ENCODE measurements at regions not wholly inside any gene's neighbourhood (a gene's known extent, or its start where the extent isn't known, plus 50 kb on each side); places are given as distances from the start of the nearest gene placed in this dataset.

DNA sequence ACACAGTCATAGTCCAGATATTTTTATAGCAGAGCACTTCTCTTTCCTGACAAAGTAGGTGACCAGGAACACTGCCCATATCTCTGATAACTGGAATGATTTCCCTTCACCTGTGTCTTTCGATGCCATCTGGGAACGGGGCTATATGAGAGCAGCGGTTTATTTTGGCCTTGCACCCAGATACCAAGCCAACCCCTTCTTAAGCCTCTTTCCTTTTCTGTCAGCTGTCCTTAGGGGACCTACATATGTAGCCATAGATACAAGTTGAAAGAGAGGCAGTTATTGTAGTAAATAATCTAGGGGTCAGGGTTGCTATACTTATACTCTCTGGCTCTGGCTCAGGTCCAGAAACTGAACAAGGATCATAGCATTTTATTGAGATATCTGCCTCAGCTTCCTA lies 128.8 kb downstream of the NHLRC3 start:
- no peak for DNase-seq

DNA sequence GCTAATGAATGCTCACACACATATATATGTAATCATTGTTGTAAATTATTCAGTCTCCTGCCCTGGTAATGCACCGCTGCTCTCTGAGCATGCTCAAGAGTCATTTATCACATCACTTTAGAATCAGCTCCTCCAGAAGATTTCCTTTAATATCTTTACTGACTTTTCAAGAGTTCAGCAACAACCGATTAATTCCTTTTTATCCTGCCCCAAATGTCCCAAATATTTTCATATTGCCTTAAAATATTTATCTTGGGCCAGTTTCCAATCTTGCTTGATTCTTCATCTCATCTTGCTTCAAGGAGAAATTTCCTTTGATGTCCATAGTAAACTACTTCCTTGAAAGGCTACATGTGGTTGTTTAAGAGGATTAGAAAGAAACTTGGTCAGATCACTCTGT lies 132.5 kb downstream of the NHLRC3 start:
- DNase-seq = no peak

DNA sequence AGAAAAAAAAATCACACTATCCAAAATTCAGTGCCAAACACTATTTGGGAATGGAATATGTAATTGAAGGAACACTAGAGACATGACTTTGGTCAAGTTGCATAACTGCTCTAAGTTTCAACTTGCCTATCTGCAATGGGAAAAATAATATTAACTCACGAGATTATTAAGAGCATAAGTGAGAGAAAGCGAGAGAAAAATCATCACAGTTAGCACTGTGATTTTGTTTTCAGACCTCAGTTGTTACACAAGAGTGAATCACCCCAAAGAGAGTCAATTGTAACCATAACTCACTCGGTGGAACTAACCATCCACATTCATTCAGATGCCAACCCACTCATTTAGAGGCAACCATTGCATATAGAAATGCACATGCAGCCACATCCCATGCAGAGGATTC lies 147.1 kb downstream of the NHLRC3 start:
- no peak for DNase-seq

DNA sequence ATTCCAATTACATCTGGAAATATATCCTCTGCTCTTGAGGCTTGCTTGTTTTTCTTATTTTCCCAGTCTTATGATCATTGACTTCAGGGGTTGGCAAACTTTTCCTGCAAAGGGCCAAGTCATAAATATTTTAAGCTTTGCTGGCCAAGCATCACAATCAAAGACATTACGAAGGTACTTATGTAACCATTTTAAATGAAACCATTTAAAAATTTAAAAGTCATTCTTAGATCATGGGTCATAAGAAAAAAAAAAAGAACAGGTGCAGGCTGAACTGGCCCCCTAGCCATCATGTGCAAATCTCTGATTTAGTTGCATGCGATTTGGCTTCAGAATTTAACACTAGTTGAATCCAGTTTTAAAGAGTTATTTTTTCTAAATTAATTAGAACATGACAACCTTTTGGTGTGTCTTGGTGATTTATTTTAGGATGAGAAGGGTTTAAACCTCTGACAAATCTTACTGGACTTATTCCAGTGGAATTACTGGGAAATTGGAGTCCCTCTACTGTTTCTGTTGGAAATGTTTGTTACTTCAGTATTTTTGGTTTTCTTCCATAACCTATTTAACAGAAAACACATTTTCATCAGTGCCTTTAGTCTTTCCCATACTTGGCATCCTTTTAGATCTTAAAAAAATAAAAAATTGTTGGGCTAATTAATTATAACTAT lies 148.1 kb downstream of the NHLRC3 start:
- no peak for DNase-seq

DNA sequence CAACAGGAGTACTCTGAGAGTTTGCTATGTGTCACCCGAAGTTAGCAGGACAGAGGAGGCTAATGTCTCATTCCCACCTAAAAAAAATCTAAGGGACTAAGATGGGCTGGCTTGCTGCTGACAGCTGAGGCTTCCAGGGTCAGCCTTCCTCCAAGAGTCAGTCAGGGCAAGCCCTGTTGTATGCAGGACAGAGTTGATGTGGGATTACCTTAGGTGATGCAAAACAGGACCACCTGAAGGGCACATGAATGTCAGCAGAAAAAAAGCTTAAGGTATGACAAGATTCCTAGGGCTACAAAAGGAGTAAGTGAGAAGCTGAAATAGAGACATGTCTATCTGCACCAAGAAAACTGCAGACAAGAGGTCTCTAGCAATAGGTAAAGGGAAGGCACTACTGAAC lies 151.5 kb downstream of the NHLRC3 start:
- DNase-seq = no peak

DNA sequence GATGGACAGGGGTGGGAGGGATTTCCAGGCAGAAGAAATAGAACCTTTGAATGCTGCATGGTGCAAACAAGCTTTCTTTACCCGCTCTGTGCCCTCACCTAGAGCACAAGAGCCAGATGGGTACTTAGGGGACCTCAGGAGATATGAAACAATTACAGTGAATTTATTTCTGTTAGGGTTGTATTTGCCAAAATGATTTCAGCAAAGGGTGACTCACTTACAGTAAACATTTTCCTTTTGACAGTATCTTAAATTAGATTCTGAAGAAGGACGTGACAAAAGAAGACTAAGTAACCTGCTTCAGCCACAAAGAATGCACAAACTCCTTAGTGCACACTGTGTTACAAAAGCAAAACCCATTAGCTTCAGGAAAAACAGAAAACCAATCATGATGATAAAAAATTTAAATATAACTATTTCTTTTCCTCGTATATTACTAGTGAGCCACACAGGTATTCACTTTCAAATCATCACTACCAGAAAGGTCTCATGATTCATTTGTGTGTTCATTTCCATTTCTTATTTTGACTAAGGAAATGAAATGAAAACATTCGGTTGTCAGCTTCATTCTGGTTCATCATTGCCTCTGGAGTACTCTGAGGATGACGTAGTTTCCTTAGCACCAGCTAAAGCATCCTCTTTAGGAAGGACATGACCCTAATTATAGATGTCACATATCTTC lies 158.8 kb downstream of the NHLRC3 start:
- DNase-seq = no peak

DNA sequence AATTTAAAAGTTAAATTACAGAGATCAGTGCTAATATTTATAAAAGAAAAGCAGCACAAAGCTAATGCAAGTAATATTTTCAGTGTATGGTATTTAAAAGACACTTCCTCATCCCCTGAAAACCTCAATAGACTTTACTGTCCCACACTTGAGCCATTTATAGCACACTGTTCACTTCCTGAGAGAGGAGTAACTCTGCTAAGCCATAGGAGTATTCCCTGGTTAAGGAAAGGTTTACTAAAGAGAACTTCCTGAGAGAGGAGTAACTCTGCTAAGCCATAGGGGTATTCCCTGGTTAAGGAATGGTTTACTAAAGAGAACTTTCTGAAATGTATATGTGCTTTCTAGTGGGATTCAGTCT lies 159.4 kb downstream of the NHLRC3 start:
- no peak for DNase-seq

DNA sequence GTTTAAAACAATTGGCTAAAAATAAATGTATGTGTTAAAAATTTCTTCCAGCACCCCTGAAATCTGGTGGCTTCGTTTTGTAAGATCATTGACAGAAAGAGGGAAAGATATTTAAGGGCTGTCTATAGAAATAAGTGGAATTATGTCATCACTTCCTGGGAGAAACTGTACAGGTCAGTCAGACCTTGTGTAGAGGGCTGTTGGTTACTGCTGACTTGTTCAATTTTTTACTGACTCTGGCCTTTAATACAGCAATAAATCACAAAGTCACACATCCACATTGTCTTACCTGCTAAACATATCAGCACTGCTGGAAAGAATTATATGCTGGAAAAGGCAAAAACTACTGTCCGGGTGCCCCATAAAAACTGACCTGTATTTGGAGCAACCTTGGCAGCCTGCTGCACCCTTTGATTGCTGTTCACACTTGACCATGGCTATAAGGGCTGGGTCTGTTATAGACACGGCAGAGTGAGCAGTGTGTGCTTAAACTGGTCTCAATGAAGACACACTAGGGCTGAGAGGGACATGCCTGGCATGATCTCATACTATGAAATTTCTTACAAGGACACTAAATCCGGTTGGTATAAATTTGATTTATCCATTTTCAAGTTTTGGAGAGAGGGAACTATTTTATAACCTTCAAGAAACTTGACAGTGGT lies 162.1 kb downstream of the NHLRC3 start:
- no peak for DNase-seq

DNA sequence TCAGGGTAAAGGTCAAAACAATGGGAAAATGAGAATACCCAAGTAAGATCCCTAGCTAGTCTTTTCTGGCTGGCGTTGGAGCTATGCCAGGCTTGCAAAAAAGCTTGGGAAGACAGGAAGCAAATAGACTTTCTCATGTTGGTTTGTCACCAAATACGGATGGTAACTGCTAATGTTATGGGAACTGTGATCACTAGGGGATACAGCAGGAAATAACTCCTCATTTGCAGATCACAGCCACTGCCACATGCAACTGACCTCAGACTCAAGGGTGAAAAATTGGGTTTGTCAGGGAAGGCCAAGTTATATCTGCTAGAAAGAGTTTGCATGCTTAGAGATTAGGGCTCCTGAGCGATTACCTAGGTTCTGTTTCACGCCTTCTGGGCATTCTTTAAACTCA lies 162.9 kb downstream of the NHLRC3 start:
- no peak for DNase-seq

DNA sequence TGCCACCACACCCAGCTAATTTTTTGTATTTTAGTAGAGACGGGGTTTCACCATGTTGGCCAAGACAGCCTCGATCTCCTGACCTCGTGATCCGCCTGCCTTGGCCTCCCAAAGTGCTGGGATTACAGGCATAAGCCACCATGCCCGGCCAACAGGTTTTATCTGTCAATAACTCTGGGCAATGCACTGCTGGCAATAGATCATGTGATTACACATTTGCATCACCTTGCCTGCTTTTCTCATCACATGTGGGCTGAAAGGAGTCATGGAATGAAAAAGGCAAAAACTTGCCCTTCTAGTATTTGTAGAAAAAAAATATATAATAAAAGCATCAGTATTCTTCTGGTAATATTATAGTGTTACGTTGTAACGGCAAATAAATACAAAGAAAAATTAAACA lies 164.5 kb downstream of the NHLRC3 start:
- DNase-seq = no peak

DNA sequence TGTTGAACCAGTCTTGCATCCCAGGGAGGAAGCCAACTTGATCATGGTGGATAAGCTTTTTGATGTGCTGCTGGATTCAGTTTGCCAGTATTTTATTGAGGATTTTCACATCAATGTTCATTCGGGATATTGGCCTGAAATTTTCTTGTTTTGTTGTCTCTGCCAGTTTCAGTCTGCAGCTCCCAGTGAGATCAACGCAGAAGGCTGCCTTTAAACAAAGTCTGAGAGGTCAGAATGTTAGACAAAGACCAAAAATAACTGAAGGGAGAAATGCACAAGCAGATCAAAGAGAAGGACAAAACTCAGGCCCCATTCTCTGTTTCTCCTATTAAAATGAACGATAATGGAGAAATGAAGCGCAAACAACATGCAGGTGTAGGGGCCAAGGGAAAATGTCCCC lies 170.4 kb downstream of the NHLRC3 start:
- DNase-seq = no peak

DNA sequence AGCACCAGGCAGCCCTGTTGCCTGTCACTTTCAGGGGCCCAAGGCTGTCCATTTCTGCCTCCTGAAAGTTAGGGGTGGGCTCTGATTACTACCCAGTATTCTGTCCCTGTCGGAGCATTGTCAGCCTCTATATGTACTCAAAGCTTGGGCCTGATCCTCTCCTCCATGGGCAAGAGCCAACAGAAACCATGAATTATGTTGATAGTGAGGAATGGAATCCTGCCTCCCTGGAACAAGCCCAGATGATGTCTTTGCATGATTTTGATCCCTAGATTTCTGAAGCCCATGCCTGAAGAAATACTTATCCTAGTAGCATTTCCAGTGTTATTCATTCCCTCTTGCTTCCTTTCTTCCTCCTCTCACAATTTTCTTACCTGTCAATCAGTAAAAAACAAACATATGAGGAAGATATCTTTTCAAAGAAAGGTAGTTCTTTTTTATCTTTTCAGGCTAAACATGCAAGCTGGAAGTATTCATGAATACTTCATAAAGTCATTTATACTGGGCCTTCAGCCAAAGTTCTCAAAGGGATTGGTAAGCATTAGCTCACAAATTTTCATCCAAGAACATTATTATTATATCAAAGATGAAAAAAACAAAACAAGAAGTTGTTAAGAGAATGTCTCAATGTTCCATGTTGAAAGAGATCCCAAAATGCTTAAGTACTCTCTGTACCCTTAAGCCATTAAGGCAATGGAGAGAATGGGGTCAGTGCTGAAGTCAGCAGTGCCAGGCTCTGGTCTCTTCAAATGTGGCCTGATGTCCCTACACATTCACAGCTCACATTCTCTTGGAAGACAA lies 171.7 kb downstream of the NHLRC3 start:
- no peak for DNase-seq

DNA sequence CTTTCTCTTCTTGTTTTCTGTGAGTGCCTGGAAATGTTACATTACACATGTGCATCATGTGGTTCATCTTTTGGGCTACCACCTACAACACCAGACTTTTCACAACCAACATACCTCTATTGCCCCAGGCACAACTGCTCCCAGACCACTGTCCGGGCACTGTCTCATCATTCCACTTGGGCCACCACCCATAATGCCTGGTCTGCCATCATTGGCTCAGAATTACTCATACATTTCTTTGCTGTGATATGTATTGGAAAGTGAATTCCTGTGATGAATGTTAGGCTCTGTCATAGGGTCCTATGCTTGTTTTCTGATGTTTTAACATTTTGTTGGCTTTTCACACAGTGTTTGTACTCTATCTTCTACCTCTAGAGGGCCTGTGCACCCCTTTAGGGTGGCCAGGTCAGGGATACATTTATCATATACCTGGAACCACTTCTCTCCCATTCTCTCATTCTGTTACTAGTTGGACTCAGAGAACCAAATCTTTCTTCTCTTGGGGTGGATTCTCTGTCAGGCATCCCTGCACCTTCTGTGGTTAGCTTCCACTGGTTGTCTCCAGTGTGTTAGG lies 172.8 kb downstream of the NHLRC3 start:
- DNase-seq = no peak

DNA sequence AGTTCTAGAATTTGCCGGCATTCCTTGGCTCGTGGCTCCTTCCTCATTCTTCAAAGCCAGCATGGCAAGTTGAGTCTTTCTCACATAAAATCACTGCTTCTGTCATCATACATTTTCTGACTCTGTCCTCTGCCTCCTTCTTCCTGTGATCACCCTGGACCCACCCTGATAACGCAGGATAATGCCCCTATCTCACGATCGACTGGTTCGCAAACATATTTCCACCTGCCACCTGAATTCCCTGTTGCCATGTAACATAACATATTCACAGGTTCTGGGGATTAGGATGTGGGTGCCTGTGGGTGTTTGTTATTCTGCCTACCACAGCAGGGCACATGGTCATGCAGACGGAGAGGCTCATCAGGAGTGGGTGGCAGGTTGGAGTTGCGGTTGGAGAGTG lies 177.7 kb downstream of the NHLRC3 start:
- DNase-seq = no peak

DNA sequence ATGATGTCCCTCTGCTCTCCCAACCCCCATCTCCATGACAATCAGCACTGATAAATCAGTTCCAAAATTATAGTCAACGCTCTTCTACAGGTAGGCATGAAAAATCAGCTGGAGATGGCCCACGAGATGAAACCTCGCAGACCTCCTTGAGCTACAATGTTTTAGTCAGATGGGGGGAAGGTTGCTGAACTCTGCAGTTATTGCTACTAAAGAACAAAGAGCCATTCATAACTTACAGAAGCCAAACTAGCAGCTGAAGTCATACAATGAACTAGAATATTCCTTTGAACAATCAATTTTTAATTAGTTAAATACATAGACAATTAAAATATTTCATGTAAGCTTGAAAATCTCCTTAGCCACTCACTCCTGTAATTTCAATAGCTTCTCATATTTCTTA lies 179.2 kb downstream of the NHLRC3 start:
- no peak for DNase-seq

DNA sequence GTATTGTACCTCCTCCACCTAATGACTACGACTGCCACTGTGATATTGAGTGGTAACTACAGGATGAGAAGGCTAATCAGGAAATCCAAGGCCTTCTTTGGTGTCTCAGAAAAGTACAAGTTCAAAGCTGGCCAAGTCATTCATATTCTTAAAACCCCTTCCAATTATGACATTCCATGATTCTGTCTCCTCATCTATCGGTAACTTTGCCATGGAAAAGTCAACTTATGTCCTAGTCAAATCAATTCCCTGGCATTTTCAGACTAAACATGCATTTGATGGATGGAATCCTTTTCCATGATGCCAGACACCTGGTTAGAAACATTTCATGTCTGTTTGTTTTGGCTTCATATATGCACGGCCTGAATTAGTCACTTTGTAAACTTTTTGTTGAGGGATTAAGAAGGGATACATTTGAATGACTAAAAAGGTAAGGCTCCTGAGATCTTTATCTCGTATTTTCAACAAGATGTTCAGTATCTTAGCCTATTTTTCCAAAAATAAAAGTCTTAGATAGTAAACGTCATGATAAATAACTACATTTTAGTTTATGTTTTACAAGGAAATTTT lies 186.5 kb downstream of the NHLRC3 start:
- DNase-seq = no peak

DNA sequence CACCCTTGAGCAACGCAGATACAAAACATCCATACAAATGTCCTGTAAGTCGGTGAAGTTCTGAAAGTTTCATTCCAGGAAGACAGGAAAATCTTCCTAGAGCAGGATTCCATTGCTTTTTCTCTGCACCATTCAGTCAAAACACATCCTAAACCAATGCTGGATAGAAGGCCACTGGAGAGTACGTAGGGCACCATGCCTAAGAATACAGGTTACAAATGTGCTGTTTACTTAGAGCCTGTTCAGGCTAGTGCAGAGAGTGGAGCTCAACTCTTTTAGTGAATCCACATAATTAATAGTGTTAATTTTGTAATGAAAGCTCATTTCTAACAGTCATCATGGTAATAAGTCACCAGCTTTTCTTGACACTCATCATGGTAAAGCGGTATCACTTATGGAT lies 187.6 kb downstream of the NHLRC3 start:
- DNase-seq = no peak

DNA sequence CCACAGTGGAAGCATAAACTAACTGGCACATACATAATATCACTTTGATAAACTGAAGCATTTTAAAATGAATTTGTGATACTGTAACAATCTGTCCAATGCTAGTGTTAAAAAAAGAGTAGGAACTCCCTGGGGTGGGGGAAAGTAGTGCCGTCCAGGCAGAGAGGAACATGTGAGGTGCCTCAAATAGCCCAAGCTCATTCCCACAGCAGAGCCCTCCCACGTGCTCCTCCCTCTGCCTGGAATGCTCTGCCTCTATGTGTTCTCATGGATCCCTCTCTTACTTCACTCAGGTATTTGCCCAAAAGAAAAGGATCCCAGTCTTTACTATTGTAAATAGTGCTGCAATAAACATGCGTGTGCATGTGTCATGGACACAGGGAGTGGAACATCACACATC lies 188.1 kb downstream of the NHLRC3 start:
- DNase-seq = no peak

DNA sequence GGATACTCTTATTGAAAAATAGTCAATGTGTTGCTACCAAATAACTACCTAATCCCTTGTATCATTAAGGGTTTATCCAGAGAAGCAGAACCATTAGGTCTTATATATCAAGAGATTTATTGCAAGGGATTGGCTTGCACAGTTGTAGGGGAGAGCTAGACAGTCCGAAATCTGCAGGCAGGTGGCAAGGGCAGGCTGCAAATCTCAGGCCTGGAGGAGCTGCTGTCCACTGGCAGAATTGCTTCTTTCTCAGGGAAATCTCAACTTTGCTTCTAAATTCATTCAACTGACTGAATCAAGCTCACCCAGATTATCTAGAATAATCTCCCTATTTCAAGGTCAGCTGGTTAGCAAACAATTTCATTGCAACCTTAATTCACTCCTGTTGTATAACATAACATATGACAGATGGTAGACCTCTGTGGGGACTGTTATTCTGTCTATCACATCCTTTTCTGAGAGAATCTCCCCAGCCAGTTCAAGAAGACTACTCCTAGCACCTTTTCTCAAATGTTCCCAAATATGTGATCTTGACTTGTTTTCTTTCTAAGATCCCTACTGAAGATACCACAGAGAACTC lies 194.2 kb downstream of the NHLRC3 start:
- no peak for DNase-seq

DNA sequence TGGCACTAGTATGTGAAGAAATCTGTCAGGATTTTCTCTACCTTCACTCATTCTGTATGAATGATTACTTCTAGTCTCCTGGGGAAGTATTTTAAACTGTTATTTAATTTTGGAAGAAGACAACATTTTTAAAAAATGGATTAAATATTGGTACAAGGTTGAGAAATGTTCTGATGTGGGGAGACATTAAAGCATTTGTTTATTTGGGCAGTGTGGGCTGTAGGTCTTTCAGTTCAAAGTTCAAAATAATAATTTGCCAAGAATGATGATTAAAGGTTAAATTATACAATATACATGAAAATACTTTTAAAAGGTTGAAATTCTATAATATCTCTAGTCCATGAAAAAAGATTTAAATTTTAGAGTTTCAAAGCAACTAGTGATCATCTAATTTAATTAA lies 194.7 kb downstream of the NHLRC3 start:
- DNase-seq = no peak

DNA sequence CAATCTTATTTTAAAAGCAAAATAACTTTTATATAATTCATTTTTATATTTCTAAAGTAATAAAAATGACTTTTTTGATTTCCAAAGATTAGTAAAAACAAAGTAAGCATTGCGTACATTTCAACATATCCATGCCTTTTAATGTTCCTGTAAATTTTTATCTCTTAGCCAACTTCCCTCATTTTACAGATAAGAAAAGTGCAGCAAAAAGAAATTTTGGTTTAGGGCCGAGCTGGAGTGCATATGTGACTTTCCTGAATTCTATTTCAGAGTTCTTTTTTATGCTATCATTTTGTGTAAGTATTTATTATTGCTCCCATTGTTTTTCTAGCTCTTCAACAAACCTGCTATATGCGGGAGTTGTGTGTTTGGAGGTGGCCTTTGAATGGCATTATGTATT lies 195.3 kb downstream of the NHLRC3 start:
- DNase-seq = no peak

DNA sequence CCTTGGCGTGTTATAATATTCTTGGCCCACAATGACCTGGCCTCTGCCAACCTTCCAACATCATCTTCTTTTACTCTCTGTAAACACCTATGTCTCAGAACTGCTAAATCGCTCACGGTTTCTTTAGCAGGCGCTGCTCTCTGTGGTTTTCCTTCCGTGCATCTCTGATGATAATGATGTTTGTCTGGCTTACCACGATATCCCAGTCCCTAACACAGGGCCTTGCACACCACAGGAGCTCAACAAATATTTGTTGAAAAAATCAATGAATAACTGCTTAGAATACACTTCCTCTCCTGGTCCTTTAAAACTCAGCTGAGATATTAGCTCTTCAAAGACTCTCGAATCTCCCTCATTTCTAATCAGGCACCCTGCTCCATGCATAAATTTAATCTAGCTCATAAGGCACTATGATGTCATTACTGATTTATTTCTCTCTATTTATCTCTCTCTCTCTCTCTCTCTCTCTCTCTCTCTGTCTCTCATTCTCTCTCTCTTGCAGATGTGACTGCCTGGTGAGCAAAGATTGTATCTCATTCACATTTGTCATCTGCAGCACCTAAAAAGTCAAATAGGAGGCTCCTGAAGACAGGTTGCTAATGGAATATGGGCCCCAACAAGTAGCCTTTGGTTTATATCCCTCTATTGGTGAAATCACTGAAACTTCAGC lies 206.4 kb downstream of the NHLRC3 start:
- DNase-seq = no peak

Data from NK-92 treated with Interleukin-12 subunit alpha and Interleukin-12 subunit beta, amount 100 ng/mL, for 24 hours (cell line).